Fibroblast of skin of back (primary cell): ENCODE measurements at regions not wholly inside any gene's neighbourhood (a gene's known extent, or its start where the extent isn't known, plus 50 kb on each side); places are given as distances from the start of the nearest gene placed in this dataset.
"Not testable (repeated sequence)": the region's sequence is repeated elsewhere in the genome, so short reads cannot be mapped to it uniquely, and the experiment has no call there.

Experiments
- DNase-seq: peaks from one replicate; pipeline ENCODE4 v3.0.0-alpha.2; 2013

- no peak for DNase-seq
Measured at GRCh38 chr9:109599131-109599530, 101.0 kb upstream of the PTPN3 start.

GRCh38 chr9:109599711-109600110 is 101.6 kb upstream of the PTPN3 start:
- no peak for DNase-seq

GRCh38 chr9:109600142-109600541 is 102.0 kb upstream of the PTPN3 start:
- peak; percentile 86 for DNase-seq

GRCh38 chr9:109601181-109601580 is 103.1 kb upstream of the PTPN3 start:
- DNase-seq: no peak

GRCh38 chr9:109602987-109603386 is 104.9 kb upstream of the PTPN3 start:
- no peak for DNase-seq

GRCh38 chr9:109604131-109604530 is 106.0 kb upstream of the PTPN3 start:
- DNase-seq: no peak

- DNase-seq: no peak
Measured at GRCh38 chr9:109604781-109605180, 106.7 kb upstream of the PTPN3 start.

GRCh38 chr9:109609060-109609459 is 111.0 kb upstream of the PTPN3 start:
- DNase-seq: no peak

GRCh38 chr9:109616571-109617120 is 118.5 kb upstream of the PTPN3 start:
- DNase-seq: no peak

- DNase-seq: no peak
Measured at GRCh38 chr9:109619310-109619709, 121.2 kb upstream of the PTPN3 start.

- DNase-seq: no peak
Measured at GRCh38 chr9:109624143-109624542, 126.0 kb upstream of the PTPN3 start.

- DNase-seq: no peak
Measured at GRCh38 chr9:109624896-109625295, 126.8 kb upstream of the PTPN3 start.

GRCh38 chr9:109627042-109627441 is 128.9 kb upstream of the PTPN3 start:
- DNase-seq: no peak

- DNase-seq: no peak
Measured at GRCh38 chr9:109629615-109630014, 131.5 kb upstream of the PTPN3 start.

GRCh38 chr9:109632817-109633216 is 134.7 kb upstream of the PTPN3 start:
- no peak for DNase-seq

- DNase-seq: peak; percentile 32
Measured at GRCh38 chr9:109639674-109640579, 140.1 kb upstream of the PALM2AKAP2 start.

GRCh38 chr9:109640580-109641371 is 139.2 kb upstream of the PALM2AKAP2 start:
- peak; percentile 45 for DNase-seq

GRCh38 chr9:109641372-109641659 is 138.7 kb upstream of the PALM2AKAP2 start:
- DNase-seq: no peak

- peak; percentile 49 for DNase-seq
Measured at GRCh38 chr9:109652112-109652511, 127.9 kb upstream of the PALM2AKAP2 start.

GRCh38 chr9:109652971-109653370 is 127.0 kb upstream of the PALM2AKAP2 start:
- DNase-seq: peak; percentile 53

GRCh38 chr9:109653470-109653869 is 126.5 kb upstream of the PALM2AKAP2 start:
- DNase-seq: no peak

- DNase-seq: not testable (repeated sequence)
Measured at GRCh38 chr9:109663978-109664377, 116.0 kb upstream of the PALM2AKAP2 start.

- DNase-seq: not testable (repeated sequence)
Measured at GRCh38 chr9:109665736-109666135, 114.3 kb upstream of the PALM2AKAP2 start.

GRCh38 chr9:109681301-109681700 is 98.7 kb upstream of the PALM2AKAP2 start:
- DNase-seq: no peak
